HG02623 (cell line): ENCODE measurements at regions not wholly inside any gene's neighbourhood (a gene's known extent, or its start where the extent isn't known, plus 50 kb on each side); places are given as distances from the start of the nearest gene placed in this dataset.
"Not testable (repeated sequence)": the region's sequence is repeated elsewhere in the genome, so short reads cannot be mapped to it uniquely, and the experiment has no call there.

Source experiments
- ATAC-seq: cut with Tn5 transposase; IDR thresholded peaks from one replicate; pipeline ENCODE4 v1.9.1; 2021; ENCODE audit warnings: moderate library complexity; ENCODE audit not compliant: unreplicated experiment

- no peak for ATAC-seq
These were observed 95.4 kb upstream of the ANXA1 start for GRCh38 chr9:73056245-73056644.

GRCh38 chr9:73054091-73054490, 97.6 kb upstream of the ANXA1 start:
- no peak for ATAC-seq

GRCh38 chr9:73053543-73053942, 98.1 kb upstream of the ANXA1 start:
- ATAC-seq = no peak

GRCh38 chr9:73050887-73051550, 98.2 kb upstream of the ALDH1A1 start:
- no peak for ATAC-seq

DNA sequence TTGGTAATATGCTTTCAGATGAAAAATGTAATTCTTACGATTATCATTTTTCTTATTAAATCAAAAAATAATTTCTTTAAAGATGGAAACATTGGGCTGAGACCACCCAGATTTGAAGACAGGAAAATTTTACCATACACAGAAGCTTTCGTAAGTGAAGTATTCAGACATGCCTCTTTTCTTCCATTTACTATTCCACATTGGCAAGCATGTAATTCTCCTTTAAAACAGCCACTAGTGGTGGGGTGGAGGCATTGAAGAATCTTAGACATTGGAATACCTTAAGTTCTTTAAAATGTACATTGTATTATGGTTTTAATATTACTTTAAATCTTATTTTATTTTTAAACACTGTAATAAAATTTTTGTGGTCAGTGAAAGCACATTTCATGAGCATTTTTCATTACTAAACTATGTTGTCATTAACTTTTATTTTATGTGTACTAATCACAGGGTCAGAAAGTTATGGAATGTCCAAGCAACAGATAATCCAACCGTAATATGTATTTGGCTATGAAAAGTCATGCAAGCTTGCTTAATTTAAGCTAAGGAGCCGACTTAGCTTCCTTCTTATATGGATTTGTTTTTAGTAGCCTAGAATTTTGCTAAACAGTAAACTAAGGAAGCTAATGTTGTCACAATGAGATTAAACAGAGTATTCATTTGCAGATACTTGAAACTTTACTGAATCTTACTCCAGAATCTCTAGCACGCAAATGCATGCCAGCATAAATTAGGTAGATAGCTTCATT, 97.4 kb upstream of the ALDH1A1 start:
- no peak for ATAC-seq

GRCh38 chr9:73049280-73049679, 96.4 kb upstream of the ALDH1A1 start:
- no peak for ATAC-seq

GRCh38 chr9:73046769-73047168, 93.9 kb upstream of the ALDH1A1 start:
- ATAC-seq = no peak

DNA sequence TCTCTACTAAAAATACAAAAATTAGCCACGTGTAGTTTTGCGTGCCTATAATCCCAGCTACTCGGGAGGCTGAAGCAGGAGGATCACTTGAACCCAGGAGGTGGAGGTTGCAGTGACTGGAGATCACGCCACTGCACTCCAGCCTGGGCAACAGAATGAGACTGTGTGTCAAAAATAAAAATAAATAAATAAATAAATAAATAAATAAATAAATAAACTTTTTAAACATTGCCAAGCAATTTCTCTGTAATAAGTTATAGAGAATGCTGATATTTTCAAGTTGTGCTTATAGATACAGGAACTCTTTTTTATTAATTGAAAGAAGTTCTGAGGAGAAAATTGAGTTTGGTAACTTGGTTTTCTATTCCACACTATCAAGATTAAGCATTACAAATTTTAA, 91.9 kb upstream of the ALDH1A1 start:
- not testable (repeated sequence) for ATAC-seq

DNA sequence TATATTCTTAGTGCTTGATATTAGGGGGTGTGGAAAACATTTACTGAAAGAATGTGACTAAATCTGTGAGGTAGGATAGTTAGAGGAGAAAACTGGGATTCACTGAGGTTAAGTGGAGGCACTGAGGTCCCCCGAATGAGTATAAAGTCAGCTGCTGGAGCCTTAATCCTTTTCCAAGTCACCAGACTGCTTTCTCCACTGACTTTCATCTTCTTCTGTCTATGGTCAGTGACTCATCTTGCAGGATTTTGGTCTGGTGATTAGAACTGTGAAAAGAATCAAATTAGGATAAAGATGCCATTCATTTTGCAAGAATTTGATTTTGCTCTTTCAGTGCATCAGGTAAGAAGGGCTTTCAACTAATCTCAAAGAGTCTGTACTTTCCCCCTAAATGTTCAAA, 89.3 kb upstream of the ALDH1A1 start:
- ATAC-seq = no peak

GRCh38 chr9:73039271-73040263, 86.7 kb upstream of the ALDH1A1 start:
- ATAC-seq = no peak

- no peak for ATAC-seq
These were observed 85.8 kb upstream of the ALDH1A1 start for GRCh38 chr9:73038613-73039012.

GRCh38 chr9:73038089-73038509, 85.2 kb upstream of the ALDH1A1 start:
- no peak for ATAC-seq

- no peak for ATAC-seq
These were observed 84.8 kb upstream of the ALDH1A1 start for GRCh38 chr9:73037613-73038012.

DNA sequence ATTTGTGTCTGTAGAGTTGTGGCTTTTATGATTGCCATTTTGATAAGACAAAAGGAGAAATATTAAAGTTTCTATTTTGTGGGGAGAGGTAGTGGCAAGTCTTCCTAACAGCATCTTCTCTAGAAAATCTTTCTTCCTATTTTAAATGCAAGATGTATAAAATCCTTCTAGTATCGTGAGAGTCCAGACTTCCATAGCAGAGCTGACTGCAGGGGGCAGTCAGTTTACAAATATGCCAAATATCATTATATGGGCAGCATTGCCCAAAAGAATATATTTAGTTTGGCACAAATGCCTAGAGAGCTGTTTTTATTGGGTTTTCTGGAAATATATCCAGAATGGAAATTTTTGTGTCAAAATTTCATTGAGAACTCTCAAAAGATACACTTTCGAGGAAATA, 82.1 kb upstream of the ALDH1A1 start:
- ATAC-seq = no peak

DNA sequence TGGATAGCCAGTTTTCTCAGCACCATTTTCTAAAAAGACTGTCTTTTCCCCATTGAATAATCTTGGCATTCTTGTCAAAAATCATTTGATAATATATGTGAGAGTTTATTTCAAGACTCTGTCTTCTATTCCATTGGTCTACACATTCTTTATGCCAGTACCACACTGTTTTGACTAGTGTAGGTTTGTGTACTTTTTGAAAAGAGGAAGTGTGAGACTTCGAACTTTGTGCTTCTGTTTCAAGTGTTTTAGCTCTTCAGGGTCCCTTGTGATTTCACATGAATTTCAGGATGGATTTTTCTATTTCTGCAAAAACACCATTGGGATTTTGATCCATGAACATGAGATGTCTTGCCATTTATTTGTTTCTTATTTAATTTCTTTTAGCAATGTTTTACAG, 78.5 kb upstream of the ALDH1A1 start:
- ATAC-seq = no peak

DNA sequence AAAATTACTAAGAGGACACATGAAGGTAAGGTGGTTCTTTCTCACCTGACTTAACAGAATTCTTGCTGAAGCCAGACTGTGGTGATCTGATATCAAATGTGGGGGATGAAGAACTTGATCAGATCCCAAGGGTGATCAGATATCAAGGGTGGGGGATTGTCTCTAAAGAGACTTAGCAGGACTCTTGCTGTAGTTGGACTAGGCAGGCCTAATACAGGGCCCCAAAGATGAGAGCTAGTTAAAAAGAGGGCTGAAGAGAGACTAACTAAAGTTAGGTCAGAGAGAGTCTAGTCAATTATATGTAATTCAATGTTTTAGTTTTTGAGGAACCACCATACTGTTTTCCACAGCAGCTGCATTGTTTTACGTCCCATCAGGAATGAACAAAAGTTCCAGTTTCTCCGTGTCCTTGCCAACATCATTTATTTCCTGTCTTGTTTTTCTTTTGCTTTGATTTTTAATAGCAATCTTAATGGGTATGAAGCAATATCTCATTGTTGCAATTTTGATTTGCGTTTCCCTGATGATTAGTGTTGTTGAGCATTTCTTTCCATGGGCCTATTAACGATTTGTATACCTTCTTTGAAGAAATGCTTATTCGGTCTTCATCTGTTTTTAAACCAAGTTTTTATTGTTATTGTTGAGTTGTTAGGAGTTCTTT, 77.6 kb upstream of the ALDH1A1 start:
- ATAC-seq = no peak

GRCh38 chr9:73029346-73029745, 76.5 kb upstream of the ALDH1A1 start:
- ATAC-seq = no peak

DNA sequence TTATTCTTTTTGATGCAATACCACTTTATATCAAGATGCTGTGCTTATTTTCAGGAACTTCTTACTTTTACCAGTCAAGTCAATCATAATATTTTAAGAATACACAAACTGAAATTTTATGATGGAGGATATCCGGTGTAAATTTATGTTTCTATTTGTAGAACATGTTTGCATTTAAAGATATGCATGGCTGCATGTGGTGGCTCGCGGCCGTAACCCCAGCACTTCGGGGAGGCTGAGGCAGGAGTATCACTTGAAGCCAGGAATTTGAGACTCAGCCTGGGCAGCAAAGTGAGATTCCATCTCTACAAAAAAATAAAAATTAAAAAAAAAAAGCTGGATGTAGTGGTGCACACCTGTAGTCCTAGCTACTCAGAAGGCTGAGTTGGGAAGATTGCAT, 73.5 kb upstream of the ALDH1A1 start:
- no peak for ATAC-seq

DNA sequence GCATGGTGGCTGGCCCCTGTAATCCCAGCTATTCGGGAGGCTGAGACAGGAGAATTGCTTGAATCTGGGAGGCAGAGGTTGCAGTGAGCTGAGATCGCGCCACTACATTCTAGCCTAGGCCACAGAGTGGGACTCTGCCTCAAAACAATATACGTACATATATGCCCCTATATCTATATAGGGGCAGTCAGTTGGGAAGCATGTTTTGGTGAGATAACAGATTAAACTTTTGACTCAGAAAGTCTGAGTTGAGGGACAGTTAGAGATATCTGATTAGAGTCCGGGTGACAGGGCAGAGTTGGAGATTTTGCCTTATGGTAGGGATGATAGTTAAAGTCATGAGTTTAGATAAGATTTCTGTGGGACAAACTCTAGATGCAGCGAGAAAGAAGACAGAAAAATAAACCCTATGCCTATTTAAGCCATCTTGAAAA, 71.8 kb upstream of the ALDH1A1 start:
- no peak for ATAC-seq

DNA sequence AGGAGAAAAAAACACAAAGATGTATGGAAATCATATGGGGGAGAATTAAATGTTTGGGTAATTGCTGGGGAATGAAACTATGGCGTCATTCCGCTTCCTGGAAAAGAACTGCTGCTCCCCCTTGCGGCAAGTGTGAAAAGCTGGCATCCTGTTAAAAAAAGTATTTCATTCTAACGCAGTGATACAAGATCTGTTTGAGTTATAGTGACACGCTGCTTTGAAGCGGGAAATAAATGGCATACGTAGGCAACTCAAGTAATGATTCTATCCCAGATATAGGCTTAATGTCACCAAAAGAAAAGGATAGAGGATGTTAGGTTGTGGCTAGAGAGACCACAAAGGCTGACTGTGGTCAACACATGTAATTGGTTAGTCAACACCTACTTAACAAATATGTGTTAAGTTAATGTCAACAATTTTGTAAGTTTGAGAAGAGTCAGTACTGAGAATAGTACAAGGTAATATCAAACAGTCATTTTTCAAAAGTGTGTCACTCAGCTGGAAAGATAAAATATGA, 70.2 kb upstream of the ALDH1A1 start:
- ATAC-seq = peak; percentile 70

GRCh38 chr9:73022353-73022752, 69.5 kb upstream of the ALDH1A1 start:
- no peak for ATAC-seq
